Kidney epithelial cell (primary cell): ENCODE measurements at regions not wholly inside any gene's neighbourhood (a gene's known extent, or its start where the extent isn't known, plus 50 kb on each side); places are given as distances from the start of the nearest gene placed in this dataset.

Experiments used
- DNase-seq: peaks from one replicate; pipeline ENCODE4 v3.0.0-alpha.2; 2010; ENCODE audit warnings: low read depth
- H3K27me3 ChIP-seq: 2 replicates; pipeline ENCODE4 v1.6.0; 2011; ENCODE audit warnings: low read length; ENCODE audit not compliant: control insufficient read depth, insufficient read depth
- H3K36me3 ChIP-seq: 2 replicates; pipeline ENCODE4 v1.5.1; 2011; ENCODE audit warnings: low read length; ENCODE audit not compliant: control insufficient read depth, insufficient read depth
- H3K4me3 ChIP-seq: 2 replicates; pipeline ENCODE4 v1.5.1; 2011; ENCODE audit warnings: low read depth, mild to moderate bottlenecking, control low read depth, low read length
- TF ChIP-seq, protein P1 (sequence below): IDR thresholded peaks from 2 replicates; pipeline ENCODE4 v1.5.1; 2011; ENCODE audit warnings: mild to moderate bottlenecking, moderate library complexity, low read length, control low read depth, inconsistent platforms; ENCODE audit not compliant: insufficient read depth, poor library complexity, severe bottlenecking

DNA sequence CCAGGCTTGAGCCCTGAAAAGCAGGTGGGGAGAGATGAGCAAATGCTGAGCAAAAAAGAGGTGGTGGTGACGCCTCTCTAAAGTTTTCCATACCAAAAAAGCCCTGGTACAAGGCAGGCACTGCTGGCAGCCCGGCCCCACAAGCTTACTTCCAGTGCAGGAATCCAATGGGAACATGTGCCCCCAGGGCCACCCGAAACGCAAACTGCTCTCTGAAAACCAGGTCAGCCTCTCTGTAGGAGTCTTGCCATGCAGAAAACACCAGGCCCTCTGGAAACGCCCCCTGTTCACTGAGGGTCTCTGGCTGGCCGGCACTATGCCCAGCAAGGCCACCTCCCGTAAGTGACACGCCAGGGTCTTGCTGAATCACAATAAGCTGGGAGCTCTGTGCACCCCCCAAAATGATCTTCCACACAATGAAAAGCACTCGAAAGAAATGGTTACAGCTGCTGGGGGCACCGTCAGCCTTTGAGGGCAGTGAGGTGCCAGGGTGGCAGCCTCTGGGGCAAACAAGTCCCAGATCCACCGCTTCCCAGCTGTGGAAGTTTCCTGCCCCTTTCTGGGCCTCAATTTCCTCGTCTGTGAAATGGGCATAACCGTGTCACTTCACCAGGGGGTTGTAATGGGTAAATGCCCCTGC, 170.5 kb downstream of the TOMM20 start:
- H3K27me3 ChIP-seq: no peaks in the 10 kb centered on the region
- no peak overlapping the region for H3K4me3 ChIP-seq
- DNase-seq: no peak
- TF ChIP-seq, protein P1, sequence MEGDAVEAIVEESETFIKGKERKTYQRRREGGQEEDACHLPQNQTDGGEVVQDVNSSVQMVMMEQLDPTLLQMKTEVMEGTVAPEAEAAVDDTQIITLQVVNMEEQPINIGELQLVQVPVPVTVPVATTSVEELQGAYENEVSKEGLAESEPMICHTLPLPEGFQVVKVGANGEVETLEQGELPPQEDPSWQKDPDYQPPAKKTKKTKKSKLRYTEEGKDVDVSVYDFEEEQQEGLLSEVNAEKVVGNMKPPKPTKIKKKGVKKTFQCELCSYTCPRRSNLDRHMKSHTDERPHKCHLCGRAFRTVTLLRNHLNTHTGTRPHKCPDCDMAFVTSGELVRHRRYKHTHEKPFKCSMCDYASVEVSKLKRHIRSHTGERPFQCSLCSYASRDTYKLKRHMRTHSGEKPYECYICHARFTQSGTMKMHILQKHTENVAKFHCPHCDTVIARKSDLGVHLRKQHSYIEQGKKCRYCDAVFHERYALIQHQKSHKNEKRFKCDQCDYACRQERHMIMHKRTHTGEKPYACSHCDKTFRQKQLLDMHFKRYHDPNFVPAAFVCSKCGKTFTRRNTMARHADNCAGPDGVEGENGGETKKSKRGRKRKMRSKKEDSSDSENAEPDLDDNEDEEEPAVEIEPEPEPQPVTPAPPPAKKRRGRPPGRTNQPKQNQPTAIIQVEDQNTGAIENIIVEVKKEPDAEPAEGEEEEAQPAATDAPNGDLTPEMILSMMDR: no peak
- no peaks in the 10 kb centered on the region for H3K36me3 ChIP-seq

DNA sequence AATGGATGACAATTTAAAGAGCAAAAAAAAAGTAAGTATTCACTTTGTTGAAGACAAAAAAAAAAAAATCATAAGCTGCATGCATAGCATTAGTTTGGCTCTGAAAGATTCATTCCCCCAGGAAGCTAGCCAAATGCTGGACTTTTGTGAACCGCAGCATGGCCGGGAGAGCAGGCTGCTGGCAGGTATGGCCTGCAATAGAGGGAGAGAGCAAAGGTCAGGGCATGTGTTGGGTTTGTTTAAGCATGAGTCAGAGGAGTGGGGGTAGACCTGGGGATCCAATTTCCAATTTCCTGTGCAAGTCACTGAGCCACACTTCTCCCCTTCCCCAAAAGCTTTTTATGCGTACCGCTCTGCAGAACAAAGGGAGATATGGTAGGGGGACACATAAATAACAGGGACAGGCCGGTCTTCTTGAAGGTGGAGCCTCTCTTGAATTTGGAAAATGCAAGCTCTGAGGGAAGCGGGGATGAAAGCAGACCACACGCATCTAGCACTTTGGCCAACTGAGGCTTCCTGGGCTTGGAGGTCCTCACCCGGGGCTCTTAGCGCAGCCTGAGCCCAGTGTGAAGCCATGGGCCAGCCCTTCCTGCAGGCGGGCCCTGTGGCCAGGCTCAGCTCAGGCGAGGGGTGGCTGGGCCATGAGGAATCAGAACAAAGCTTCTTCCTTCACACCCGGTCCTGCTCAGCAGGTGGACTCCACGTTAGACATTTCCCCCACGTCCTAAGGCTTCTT, 171.1 kb downstream of the TOMM20 start:
- Histone ChIP-seq H3K27me3 (no peaks in the 10 kb centered on the region), H3K4me3 (no peak overlapping the region), H3K36me3 (no peaks in the 10 kb centered on the region)
- TF ChIP-seq, protein P1: no peak
- no peak for DNase-seq

DNA sequence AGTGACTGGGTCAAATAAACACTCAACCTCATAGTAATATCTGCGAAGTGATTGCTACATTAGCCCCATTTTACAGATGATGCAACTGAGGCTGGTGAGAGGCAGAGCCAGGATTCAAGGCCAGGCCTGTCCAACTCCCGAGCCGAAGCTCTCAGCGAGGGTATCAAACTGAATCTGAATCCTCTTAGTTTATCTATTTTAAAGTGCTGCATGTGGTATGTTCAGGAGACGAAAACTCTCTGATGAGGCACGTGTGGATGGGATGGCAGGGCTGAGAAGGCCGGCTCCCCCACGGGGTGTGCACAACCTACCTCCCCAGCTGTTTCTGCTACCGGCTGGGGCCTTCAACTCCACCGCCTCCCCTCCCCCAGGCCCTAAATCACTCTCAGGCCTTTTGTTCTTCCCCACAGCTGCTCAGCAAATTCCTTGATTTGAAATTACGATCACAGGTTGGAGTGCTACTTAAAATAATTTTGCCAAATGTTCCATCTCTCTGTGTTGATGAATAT, 171.8 kb downstream of the TOMM20 start:
- Histone ChIP-seq H3K4me3 (no peak overlapping the region), H3K27me3 (no peaks in the 10 kb centered on the region), H3K36me3 (no peaks in the 10 kb centered on the region)
- no peak for DNase-seq
- TF ChIP-seq, protein P1: no peak

DNA sequence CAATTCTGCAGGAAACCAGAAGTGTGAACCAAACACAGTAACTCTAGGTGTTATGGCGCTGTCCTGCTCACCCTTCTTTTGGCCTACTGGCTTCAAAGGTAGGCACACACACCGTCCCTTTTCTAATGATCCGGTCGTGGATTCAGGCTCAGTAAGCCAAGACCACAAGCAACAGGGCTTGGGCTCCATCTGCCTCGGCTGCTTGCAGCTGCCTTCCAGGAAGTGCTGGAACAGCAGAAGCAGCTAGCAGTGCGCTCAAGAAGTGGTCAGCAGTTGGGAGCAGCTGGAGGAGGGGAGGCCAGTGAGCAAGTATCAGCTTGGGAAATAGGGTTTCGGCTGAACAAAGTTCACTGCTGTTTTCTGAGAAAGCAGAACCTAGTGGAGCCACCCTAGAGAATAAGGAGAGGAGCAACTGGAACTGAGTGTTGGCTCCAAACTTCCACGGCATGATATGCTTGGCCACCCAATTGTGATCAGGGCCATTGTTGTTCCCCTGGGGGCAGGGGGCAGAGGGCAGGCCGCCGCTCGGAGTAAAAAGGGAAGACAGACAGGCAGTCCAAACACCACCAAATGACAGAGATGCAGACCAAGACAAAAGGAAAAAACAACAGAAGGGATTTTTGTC, 173.4 kb downstream of the TOMM20 start:
- DNase-seq: no peak
- H3K4me3 ChIP-seq: no peak overlapping the region
- H3K27me3 ChIP-seq: no peaks in the 10 kb centered on the region
- H3K36me3 ChIP-seq: no peaks in the 10 kb centered on the region
- TF ChIP-seq, protein P1: no peak

DNA sequence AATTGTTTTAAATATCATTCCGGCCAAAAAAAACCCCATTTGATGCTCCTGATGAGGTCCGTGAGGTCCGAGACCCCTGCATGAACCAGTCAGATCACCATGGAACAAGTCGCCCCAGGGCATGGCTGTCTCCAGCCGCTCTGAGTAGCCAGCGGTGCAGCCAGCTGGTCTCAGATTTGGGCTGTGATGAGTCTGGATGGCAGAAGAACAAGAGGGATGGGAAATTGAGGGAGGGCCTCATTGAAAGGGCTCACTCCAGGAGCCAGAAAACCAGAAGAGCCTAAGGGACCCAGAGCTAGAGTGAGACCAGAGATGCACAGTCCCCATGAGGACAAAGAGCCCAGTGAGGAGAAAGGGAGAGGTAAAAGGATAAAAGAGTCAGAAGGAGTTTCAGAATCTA, 174.0 kb downstream of the TOMM20 start:
- no peak overlapping the region for H3K4me3 ChIP-seq

More for the DNA sequence above, 174.0 kb downstream of the TOMM20 start:
- TF ChIP-seq, protein P1: no peak
- no peak for DNase-seq
- no peaks in the 10 kb centered on the region for H3K27me3 ChIP-seq
- H3K36me3 ChIP-seq: no peaks in the 10 kb centered on the region
